B cell (primary cell): ENCODE measurements at regions not wholly inside any gene's neighbourhood (a gene's known extent, or its start where the extent isn't known, plus 50 kb on each side); places are given as distances from the start of the nearest gene placed in this dataset.
A peak's percentile ranks its signal among the peaks of the same experiment; 100 is the strongest.

Experiments
- ATAC-seq: fragments of 200-7000 bp; cut with Tn5 transposase; one replicate; pipeline ENCODE4 v1.10.0; 2021; ENCODE audit warnings: low read depth, mild to moderate bottlenecking, moderate number of reproducible peaks, moderate library complexity
- CTCF ChIA-PET: fragments of 350-600 bp; sonication (Branson Sonifier 250); formaldehyde crosslinking; loops from one replicate; lab custom pipeline; 2021; ENCODE audit warnings: antibody characterized with exemption, inconsistent platforms; lab: Charles Lee
- POLR2A ChIA-PET: fragments of 350-600 bp; sonication (Branson Sonifier 250); formaldehyde crosslinking; loops from one replicate; lab custom pipeline; 2021; ENCODE audit warnings: antibody characterized with exemption; lab: Charles Lee
- DNase-seq: peaks from one replicate; pipeline ENCODE4 v3.0.0; 2013
- H2AFZ ChIP-seq: 2 replicates; pipeline ENCODE4 v1.6.1; 2012; ENCODE audit warnings: mild to moderate bottlenecking, low read depth, low read length; ENCODE audit not compliant: insufficient read depth, poor library complexity, severe bottlenecking
- H3K27ac ChIP-seq, 2 donors: 1 replicate in 1 of 2; 2 replicates in 1 of 2; pipeline ENCODE4 v1.5.1; 2012 to 2013; ENCODE audit warnings: low read length in 2 of 2, mild to moderate bottlenecking in 2 of 2, moderate library complexity in 1 of 2
- H3K27me3 ChIP-seq, 4 experiments: fragments of 200-600 bp in 1 of 4; sonication (generic) in 1 of 4; replicated peaks in 1 of 4; 1 replicate in 2 of 4; 2 replicates in 2 of 4; pipeline versions ENCODE4 v1.6.1 to v1.7.0; 2013 to 2016; ENCODE audit warnings: low read length in 3 of 4, mild to moderate bottlenecking in 2 of 4, mixed read lengths in 1 of 4, moderate library complexity in 1 of 4; ENCODE audit not compliant: insufficient read depth in 4 of 4, control insufficient read depth in 3 of 4; ENCODE audit errors: control extremely low read depth in 1 of 4
- H3K36me3 ChIP-seq, 2 experiments: replicated peaks in 1 of 2; 1 replicate in 1 of 2; 2 replicates in 1 of 2; pipeline versions ENCODE4 v1.6.1 to v1.7.1; 2013; ENCODE audit warnings: low read length in 1 of 2; ENCODE audit not compliant: insufficient read depth in 2 of 2, control insufficient read depth in 1 of 2; ENCODE audit errors: control extremely low read depth in 1 of 2, extremely low read depth in 1 of 2
- H3K4me1 ChIP-seq, 2 donors: fragments of 200-600 bp in 1 of 2; sonication (generic) in 1 of 2; 1 replicate in 1 of 2; 2 replicates in 1 of 2; pipeline versions ENCODE4 v1.5.1 to v1.6.1; 2013 to 2017; ENCODE audit warnings: low read length in 2 of 2; ENCODE audit not compliant: control insufficient read depth in 2 of 2, insufficient read depth in 2 of 2
- H3K4me2 ChIP-seq: replicated peaks from 2 replicates; pipeline ENCODE3; 2012; ENCODE audit warnings: mild to moderate bottlenecking, low read depth, low read length; ENCODE audit not compliant: poor library complexity, severe bottlenecking
- H3K4me3 ChIP-seq, 5 experiments: fragments of 200-600 bp in 1 of 5; sonication (generic) in 1 of 5; 1 replicate in 3 of 5; 2 replicates in 2 of 5; pipeline versions ENCODE4 v1.5.1 to v1.7.0; 2011 to 2016; ENCODE audit warnings: low read length in 4 of 5, mild to moderate bottlenecking in 4 of 5, low read depth in 2 of 5, control low read depth in 1 of 5, moderate library complexity in 1 of 5; ENCODE audit not compliant: insufficient read depth in 1 of 5; ENCODE audit errors: control extremely low read depth in 1 of 5, extremely low read depth in 1 of 5
- H3K79me2 ChIP-seq: fragments of 200-600 bp; sonication (generic); one replicate; pipeline ENCODE4 v1.6.0; 2016; ENCODE audit warnings: low read length; ENCODE audit not compliant: control insufficient read depth, insufficient read depth
- H3K9ac ChIP-seq: fragments of 200-600 bp; sonication (generic); 2 replicates; pipeline ENCODE4 v1.6.1; 2017; ENCODE audit warnings: mild to moderate bottlenecking, low read length, moderate library complexity
- H3K9me3 ChIP-seq, 3 donors: one replicate each; pipeline versions ENCODE4 v1.6.1 to v1.7.1; 2013; ENCODE audit warnings: low read length in 2 of 3; ENCODE audit not compliant: control insufficient read depth in 2 of 3, insufficient read depth in 1 of 3; ENCODE audit errors: control extremely low read depth in 1 of 3
- H4K20me1 ChIP-seq: 2 replicates; pipeline ENCODE4 v1.6.0; 2012; ENCODE audit warnings: mild to moderate bottlenecking, low read length; ENCODE audit not compliant: insufficient read depth, control insufficient read depth, poor library complexity, severe bottlenecking
- H3K27ac Mint-ChIP-seq: one replicate; pipeline ENCODE4 v1.8.0; 2021; ENCODE audit warnings: mixed read lengths
- H3K27me3 Mint-ChIP-seq: one replicate; pipeline ENCODE4 v1.8.0; 2021; ENCODE audit warnings: mixed read lengths
- H3K4me1 Mint-ChIP-seq: one replicate; pipeline ENCODE4 v1.8.0; 2021; ENCODE audit warnings: mixed read lengths
- H3K4me3 Mint-ChIP-seq: one replicate; pipeline ENCODE4 v1.8.0; 2021; ENCODE audit warnings: mixed read lengths
- H3K9me3 Mint-ChIP-seq: one replicate; pipeline ENCODE4 v1.8.0; 2022; ENCODE audit warnings: mixed read lengths; ENCODE audit not compliant: insufficient read depth
- EZH2 ChIP-seq: IDR thresholded peaks from 2 replicates; pipeline ENCODE4 v1.6.1; 2012; ENCODE audit warnings: borderline replicate concordance, low read depth, mild to moderate bottlenecking, moderate library complexity, low read length; ENCODE audit not compliant: insufficient read depth, poor library complexity, severe bottlenecking
- WGBS: methylation state at CpG from one replicate; pipeline ENCODE4 v1.1.5; 2013; ENCODE audit warnings: missing lambda C conversion rate; ENCODE audit not compliant: insufficient coverage; 5-methylcytosine and 5-hydroxymethylcytosine counted together
- intact Hi-C: fragments of 100-400 bp; cut with micrococcal nuclease; formaldehyde crosslinking; loops from one replicate; pipeline ENCODE4 v1.10.0; 2022
- TF ChIP-seq, protein P1 (sequence below): fragments of 200-600 bp; IDR thresholded peaks from one replicate; pipeline ENCODE4 v1.8.0; 2022; ENCODE audit warnings: antibody characterized with exemption, mild to moderate bottlenecking

DNA sequence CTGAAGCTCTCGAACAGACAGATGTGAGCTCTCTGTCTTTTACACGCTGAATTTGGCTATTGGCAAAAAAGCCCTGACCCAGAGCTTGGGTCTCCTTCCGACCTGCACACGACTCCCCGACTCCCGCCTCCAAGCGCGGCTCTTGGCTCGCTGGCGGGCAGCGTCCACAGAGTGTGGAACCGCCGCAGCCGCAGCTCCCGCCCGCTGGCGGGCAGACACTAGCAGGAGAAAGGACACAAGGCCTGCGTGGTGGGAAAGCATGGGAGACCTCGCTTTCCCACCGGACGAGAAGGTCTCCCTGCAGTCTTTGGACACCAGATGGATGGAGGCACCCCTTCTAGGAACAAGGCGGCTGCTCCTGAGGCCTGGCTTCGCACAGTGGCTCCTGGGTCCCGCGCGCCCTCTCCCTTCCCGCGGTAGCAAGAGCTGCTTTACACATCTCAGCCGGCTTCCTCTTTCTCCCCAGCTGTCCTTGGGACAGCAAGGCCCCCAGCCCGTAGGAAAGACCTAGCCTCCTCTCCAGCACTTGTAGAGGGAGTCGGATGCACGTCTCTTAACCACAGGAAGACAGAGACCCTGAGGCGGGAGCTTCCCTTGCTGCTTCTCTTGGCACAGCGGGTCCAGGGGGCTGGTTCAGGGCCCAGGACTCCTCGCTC lies 92.1 kb downstream of the PRKAB2 start:
- Histone ChIP-seq H2AFZ (peak overlapping the region; percentile 78), H3K9me3 (peaks cover 0 to 45% (median 0%) of the 10 kb centered on the region in 3 donors), H3K79me2 (no peaks in the 10 kb centered on the region), H3K4me3 (peak overlapping the region in 4 of 5 experiments; percentile 50 to 61 (median 58)), H3K36me3 (no peaks in the 10 kb centered on the region), H3K9ac (peak overlapping the region; percentile 68), H4K20me1 (no peaks in the 10 kb centered on the region), H3K27me3 (peaks cover 0 to 65% (median 36%) of the 10 kb centered on the region in 4 experiments), H3K4me2 (peak overlapping the region; percentile 74), H3K27ac (peak overlapping the region in 1 of 2 donors; percentile 24), H3K4me1 (peaks cover 42 to 44% of the 10 kb centered on the region in 2 donors)
- POLR2A ChIA-PET: interaction anchor here (0.6 to 1.2 kb wide), 3 partner anchors 19 to 37 kb away, joined by 3 to 7 read pairs (median 5); no protein-coding TSS in a partner anchor
- WGBS: 4% methylated on average over 29 of the region's 35 CpGs
- DNase-seq: peak; percentile 70
- peaks cover 54% of the 10 kb centered on the region for H3K4me1 Mint-ChIP-seq
- CTCF ChIA-PET: interaction anchor here (0.5 to 1.9 kb wide), 3 partner anchors 162 to 708 kb away, joined by 3 to 4 read pairs (median 3); no protein-coding TSS in a partner anchor
- H3K4me3 Mint-ChIP-seq: peak overlapping the region; percentile 88
- no peak for ATAC-seq
- no peak overlapping the region for H3K27ac Mint-ChIP-seq
- no peak for TF ChIP-seq EZH2
- TF ChIP-seq, protein P1, sequence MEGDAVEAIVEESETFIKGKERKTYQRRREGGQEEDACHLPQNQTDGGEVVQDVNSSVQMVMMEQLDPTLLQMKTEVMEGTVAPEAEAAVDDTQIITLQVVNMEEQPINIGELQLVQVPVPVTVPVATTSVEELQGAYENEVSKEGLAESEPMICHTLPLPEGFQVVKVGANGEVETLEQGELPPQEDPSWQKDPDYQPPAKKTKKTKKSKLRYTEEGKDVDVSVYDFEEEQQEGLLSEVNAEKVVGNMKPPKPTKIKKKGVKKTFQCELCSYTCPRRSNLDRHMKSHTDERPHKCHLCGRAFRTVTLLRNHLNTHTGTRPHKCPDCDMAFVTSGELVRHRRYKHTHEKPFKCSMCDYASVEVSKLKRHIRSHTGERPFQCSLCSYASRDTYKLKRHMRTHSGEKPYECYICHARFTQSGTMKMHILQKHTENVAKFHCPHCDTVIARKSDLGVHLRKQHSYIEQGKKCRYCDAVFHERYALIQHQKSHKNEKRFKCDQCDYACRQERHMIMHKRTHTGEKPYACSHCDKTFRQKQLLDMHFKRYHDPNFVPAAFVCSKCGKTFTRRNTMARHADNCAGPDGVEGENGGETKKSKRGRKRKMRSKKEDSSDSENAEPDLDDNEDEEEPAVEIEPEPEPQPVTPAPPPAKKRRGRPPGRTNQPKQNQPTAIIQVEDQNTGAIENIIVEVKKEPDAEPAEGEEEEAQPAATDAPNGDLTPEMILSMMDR: no peak
- H3K27me3 Mint-ChIP-seq: peaks cover 74% of the 10 kb centered on the region
- no peaks in the 10 kb centered on the region for H3K9me3 Mint-ChIP-seq
- intact Hi-C loops: loop anchor here (5.0 kb wide), 1 partner anchor 33 kb away; no protein-coding TSS in a partner anchor
